Liver (tissue), 8 donors: ENCODE measurements at regions not wholly inside any gene's neighbourhood (a gene's known extent, or its start where the extent isn't known, plus 50 kb on each side); places are given as distances from the start of the nearest gene placed in this dataset.

ENCODE experiments used
- DNase-seq: peaks from one replicate; pipeline ENCODE4 v3.0.0-alpha.2; 2017; ENCODE audit warnings: low spot score
- H3K27ac ChIP-seq, 2 donors: one replicate each; pipeline ENCODE4 v1.7.0; 2013; ENCODE audit warnings: inconsistent platforms in 2 of 2, low read length in 2 of 2, control low read depth in 1 of 2, low read depth in 1 of 2, mild to moderate bottlenecking in 1 of 2
- H3K27me3 ChIP-seq, 4 donors: one replicate each; pipeline versions ENCODE4 v1.6.1 to v1.7.0; 2013; ENCODE audit warnings: low read length in 3 of 4, inconsistent platforms in 1 of 4, mild to moderate bottlenecking in 1 of 4, moderate library complexity in 1 of 4; ENCODE audit not compliant: control insufficient read depth in 4 of 4, insufficient read depth in 4 of 4
- H3K36me3 ChIP-seq, 4 donors: one replicate each; pipeline versions ENCODE4 v1.6.1 to v1.7.0; 2013; ENCODE audit warnings: low read length in 3 of 4, mild to moderate bottlenecking in 3 of 4, low read depth in 1 of 4, moderate library complexity in 1 of 4; ENCODE audit not compliant: control insufficient read depth in 4 of 4, insufficient read depth in 3 of 4
- H3K4me1 ChIP-seq, 4 donors: one replicate each; pipeline versions ENCODE4 v1.6.1 to v1.7.0; 2013; ENCODE audit warnings: low read length in 3 of 4, mild to moderate bottlenecking in 3 of 4, moderate library complexity in 1 of 4; ENCODE audit not compliant: control insufficient read depth in 4 of 4, insufficient read depth in 4 of 4
- H3K4me3 ChIP-seq, 3 donors: one replicate each; pipeline versions ENCODE4 v1.6.1 to v1.7.0; 2013; ENCODE audit warnings: low read length in 3 of 3, control low read depth in 1 of 3, low read depth in 1 of 3, mild to moderate bottlenecking in 1 of 3
- H3K9ac ChIP-seq, 2 donors: one replicate each; pipeline ENCODE4 v1.7.0; 2013; ENCODE audit warnings: low read length in 2 of 2, mild to moderate bottlenecking in 2 of 2, moderate library complexity in 2 of 2, control low read depth in 1 of 2, low read depth in 1 of 2
- H3K9me3 ChIP-seq, 4 donors: one replicate each; pipeline versions ENCODE4 v1.6.1 to v1.7.0; 2013; ENCODE audit warnings: low read length in 3 of 4; ENCODE audit not compliant: control insufficient read depth in 4 of 4
- EGR1 ChIP-seq, 2 donors: IDR thresholded peaks; 2 replicates each; pipeline ENCODE4 v1.6.1; 2016 to 2018; ENCODE audit warnings: antibody characterized with exemption in 2 of 2, low read depth in 2 of 2
- FOXA1 ChIP-seq: IDR thresholded peaks from 2 replicates; pipeline ENCODE4 v1.6.1; 2016; ENCODE audit warnings: antibody characterized with exemption
- FOXA2 ChIP-seq: IDR thresholded peaks from 2 replicates; pipeline ENCODE4 v1.6.1; 2016; ENCODE audit warnings: antibody characterized with exemption
- GABPA ChIP-seq, 2 donors: IDR thresholded peaks in 1 of 2; conservative IDR thresholded peaks in 1 of 2; 2 replicates each; pipeline ENCODE4 v1.6.1; 2016; ENCODE audit warnings: antibody characterized with exemption in 2 of 2, mild to moderate bottlenecking in 1 of 2, moderate library complexity in 1 of 2
- HNF4A ChIP-seq, 2 donors: conservative IDR thresholded peaks; 2 replicates each; pipeline ENCODE4 v1.6.1; 2016; ENCODE audit warnings: antibody characterized with exemption in 2 of 2, mild to moderate bottlenecking in 2 of 2
- HNF4G ChIP-seq: IDR thresholded peaks from 2 replicates; pipeline ENCODE4 v1.6.1; 2016; ENCODE audit warnings: antibody characterized with exemption
- JUND ChIP-seq, 2 donors: IDR thresholded peaks; 2 replicates each; pipeline ENCODE4 v1.6.1; 2016; ENCODE audit warnings: antibody characterized with exemption in 2 of 2
- RAD21 ChIP-seq, 2 donors: IDR thresholded peaks; 2 replicates each; pipeline ENCODE4 v1.6.1; 2016; ENCODE audit warnings: antibody characterized with exemption in 2 of 2, mild to moderate bottlenecking in 2 of 2
- SP1 ChIP-seq: IDR thresholded peaks from 2 replicates; pipeline ENCODE4 v1.6.1; 2018; ENCODE audit warnings: antibody characterized with exemption, mild to moderate bottlenecking
- TAF1 ChIP-seq: conservative IDR thresholded peaks from 2 replicates; pipeline ENCODE4 v1.6.1; 2016; ENCODE audit warnings: antibody characterized with exemption, mild to moderate bottlenecking
- YY1 ChIP-seq: IDR thresholded peaks from 2 replicates; pipeline ENCODE4 v1.6.1; 2016; ENCODE audit warnings: antibody characterized with exemption, mild to moderate bottlenecking
- WGBS: extraction: QIAGEN DNeasy Blood & Tissue Kit; methylation state at CpG from one replicate; pipeline ENCODE4 v1.1.7; 2013; 5-methylcytosine and 5-hydroxymethylcytosine counted together
- TF ChIP-seq, protein P1 (sequence below): IDR thresholded peaks from 2 replicates; pipeline ENCODE4 v1.6.1; 2016; ENCODE audit warnings: antibody characterized with exemption
- TF ChIP-seq, protein P2 (sequence below): IDR thresholded peaks from 2 replicates; pipeline ENCODE4 v1.6.1; 2016; ENCODE audit warnings: antibody characterized with exemption
- TF ChIP-seq, protein P3 (sequence below): fragments of 150-350 bp; IDR thresholded peaks from 2 replicates; pipeline ENCODE4 v1.5.1; 2017; ENCODE audit warnings: improper control_type of control experiment, low read depth, low read length; ENCODE audit not compliant: missing input control
- donor health status: healthy.
- donor health status: healthy.
- donor health status: healthy.
- donor health status: healthy.
- donor health status: healthy.

GRCh38 chr11:22976146-22976545, 115.9 kb upstream of the CCDC179 start:
- DNase-seq = no peak
- H3K27me3 ChIP-seq = no peaks in the 10 kb centered on the region
- H3K4me3 ChIP-seq = no peak overlapping the region
- TF ChIP-seq HNF4A (conservative IDR thresholded peaks at IDR 0.05) (peak in 1 of 2 donors; percentile 5), JUND (IDR thresholded peaks at IDR 0.05) (peak in 1 of 2 donors; percentile 68)
- TF ChIP-seq, protein P1, sequence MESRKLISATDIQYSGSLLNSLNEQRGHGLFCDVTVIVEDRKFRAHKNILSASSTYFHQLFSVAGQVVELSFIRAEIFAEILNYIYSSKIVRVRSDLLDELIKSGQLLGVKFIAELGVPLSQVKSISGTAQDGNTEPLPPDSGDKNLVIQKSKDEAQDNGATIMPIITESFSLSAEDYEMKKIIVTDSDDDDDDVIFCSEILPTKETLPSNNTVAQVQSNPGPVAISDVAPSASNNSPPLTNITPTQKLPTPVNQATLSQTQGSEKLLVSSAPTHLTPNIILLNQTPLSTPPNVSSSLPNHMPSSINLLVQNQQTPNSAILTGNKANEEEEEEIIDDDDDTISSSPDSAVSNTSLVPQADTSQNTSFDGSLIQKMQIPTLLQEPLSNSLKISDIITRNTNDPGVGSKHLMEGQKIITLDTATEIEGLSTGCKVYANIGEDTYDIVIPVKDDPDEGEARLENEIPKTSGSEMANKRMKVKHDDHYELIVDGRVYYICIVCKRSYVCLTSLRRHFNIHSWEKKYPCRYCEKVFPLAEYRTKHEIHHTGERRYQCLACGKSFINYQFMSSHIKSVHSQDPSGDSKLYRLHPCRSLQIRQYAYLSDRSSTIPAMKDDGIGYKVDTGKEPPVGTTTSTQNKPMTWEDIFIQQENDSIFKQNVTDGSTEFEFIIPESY = no peak
- TF ChIP-seq, protein P2, sequence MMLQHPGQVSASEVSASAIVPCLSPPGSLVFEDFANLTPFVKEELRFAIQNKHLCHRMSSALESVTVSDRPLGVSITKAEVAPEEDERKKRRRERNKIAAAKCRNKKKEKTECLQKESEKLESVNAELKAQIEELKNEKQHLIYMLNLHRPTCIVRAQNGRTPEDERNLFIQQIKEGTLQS = peak; percentile 73
- H3K9me3 ChIP-seq = peaks cover 0 to 3% (median 0%) of the 10 kb centered on the region in 4 donors
- H3K4me1 ChIP-seq = no peaks in the 10 kb centered on the region
- H3K9ac ChIP-seq = no peak overlapping the region
- H3K36me3 ChIP-seq = no peaks in the 10 kb centered on the region
- 81% methylated on average over 3 of the region's 3 CpGs for WGBS
- no peak overlapping the region for H3K27ac ChIP-seq

- no peaks in the 10 kb centered on the region for H3K4me1 ChIP-seq
- no peak overlapping the region for H3K9ac ChIP-seq
- no peak for DNase-seq
- no peak overlapping the region for H3K4me3 ChIP-seq
- no peak overlapping the region for H3K27ac ChIP-seq
- no peaks in the 10 kb centered on the region for H3K27me3 ChIP-seq
- no peak for TF ChIP-seq JUND (IDR thresholded peaks at IDR 0.05)
- no peak for TF ChIP-seq HNF4G
- TF ChIP-seq GABPA (IDR thresholded peaks at IDR 0.05 in 1 of 2, conservative IDR thresholded peaks at IDR 0.05 in 1 of 2) = no peak
- TF ChIP-seq SP1 = no peak
- no peak for TF ChIP-seq TAF1
- TF ChIP-seq, protein P2 = no peak
- TF ChIP-seq, protein P1 = no peak
- no peak for TF ChIP-seq RAD21 (IDR thresholded peaks at IDR 0.05)
- TF ChIP-seq YY1 = no peak
- TF ChIP-seq HNF4A (conservative IDR thresholded peaks at IDR 0.05) = no peak
- no peak for TF ChIP-seq FOXA1
- no peak for TF ChIP-seq FOXA2
- TF ChIP-seq, protein P3, sequence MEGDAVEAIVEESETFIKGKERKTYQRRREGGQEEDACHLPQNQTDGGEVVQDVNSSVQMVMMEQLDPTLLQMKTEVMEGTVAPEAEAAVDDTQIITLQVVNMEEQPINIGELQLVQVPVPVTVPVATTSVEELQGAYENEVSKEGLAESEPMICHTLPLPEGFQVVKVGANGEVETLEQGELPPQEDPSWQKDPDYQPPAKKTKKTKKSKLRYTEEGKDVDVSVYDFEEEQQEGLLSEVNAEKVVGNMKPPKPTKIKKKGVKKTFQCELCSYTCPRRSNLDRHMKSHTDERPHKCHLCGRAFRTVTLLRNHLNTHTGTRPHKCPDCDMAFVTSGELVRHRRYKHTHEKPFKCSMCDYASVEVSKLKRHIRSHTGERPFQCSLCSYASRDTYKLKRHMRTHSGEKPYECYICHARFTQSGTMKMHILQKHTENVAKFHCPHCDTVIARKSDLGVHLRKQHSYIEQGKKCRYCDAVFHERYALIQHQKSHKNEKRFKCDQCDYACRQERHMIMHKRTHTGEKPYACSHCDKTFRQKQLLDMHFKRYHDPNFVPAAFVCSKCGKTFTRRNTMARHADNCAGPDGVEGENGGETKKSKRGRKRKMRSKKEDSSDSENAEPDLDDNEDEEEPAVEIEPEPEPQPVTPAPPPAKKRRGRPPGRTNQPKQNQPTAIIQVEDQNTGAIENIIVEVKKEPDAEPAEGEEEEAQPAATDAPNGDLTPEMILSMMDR = no peak
- TF ChIP-seq EGR1 (IDR thresholded peaks at IDR 0.05; ENCODE audit: low read depth in 2 of 2) = no peak
- WGBS = 86% methylated on average over 4 of the region's 4 CpGs
- H3K36me3 ChIP-seq = no peaks in the 10 kb centered on the region
- H3K9me3 ChIP-seq = peaks cover 0 to 3% (median 1%) of the 10 kb centered on the region in 4 donors
These were observed 122.6 kb upstream of the CCDC179 start for GRCh38 chr11:22982903-22983302.
